ENCODE measurements at regions not wholly inside any gene's neighbourhood (a gene's known extent, or its start where the extent isn't known, plus 50 kb on each side); places are given as distances from the start of the nearest gene placed in this dataset.

- Histone ChIP-seq H3K9ac (ENCODE audit: control insufficient read depth, insufficient read depth, low read length) (no peak overlapping the region), H3K36me3 (ENCODE audit: control insufficient read depth in 2 of 2, insufficient read depth in 2 of 2, low read length in 1 of 2) (no peaks in the 10 kb centered on the region), H3K4me3 (no peak overlapping the region), H3K27ac (ENCODE audit: control insufficient read depth, insufficient read depth) (no peak overlapping the region), H2AFZ (ENCODE audit: control insufficient read depth, low read depth, low read length) (no peak overlapping the region), H3K4me1 (ENCODE audit: control insufficient read depth, insufficient read depth, low read length) (no peaks in the 10 kb centered on the region), H3K79me2 (ENCODE audit: control insufficient read depth, insufficient read depth, low read length) (no peaks in the 10 kb centered on the region), H3K27me3 (replicated peaks in 1 of 2; ENCODE audit: control insufficient read depth in 2 of 2, insufficient read depth in 2 of 2, low read length in 1 of 2) (no peaks in the 10 kb centered on the region), H4K20me1 (ENCODE audit: control insufficient read depth, insufficient read depth) (no peaks in the 10 kb centered on the region), H3K4me2 (ENCODE audit: control insufficient read depth, insufficient read depth) (no peak overlapping the region), H3K9me3 (replicated peaks; ENCODE audit: control insufficient read depth, insufficient read depth, low read length) (no peaks in the 10 kb centered on the region)
- in situ Hi-C loops (cut with MboI) = no loop called here
- ChIA-PET POLR2A (no interaction called here), CTCF (no interaction called here), RAD21 (ENCODE audit: unreplicated experiment) (no interaction called here), SMC1A (ENCODE audit: uncharacterized antibody, unreplicated experiment) (no interaction called here)
- intact Hi-C loops (cut with micrococcal nuclease; ENCODE audit: unreplicated experiment) = no loop called here
- no peak for FAIRE-seq
- ATAC-seq = no peak
- no TSS peak for BruUV-seq (replicated peaks)
- no peak for DNase-seq (ENCODE audit: low read depth, low spot score)
- TF ChIP-seq MTA3 (IDR thresholded peaks at IDR 0.05; ENCODE audit: borderline replicate concordance, low read length) (no peak), TAF1 (IDR thresholded peaks at IDR 0.05; ENCODE audit: borderline replicate concordance, low read depth, low read length) (no peak), ZNF24 (IDR thresholded peaks at IDR 0.05) (no peak), ZBTB40 (IDR thresholded peaks at IDR 0.05; ENCODE audit: borderline replicate concordance) (no peak), CBFB (IDR thresholded peaks at IDR 0.05; ENCODE audit: low read depth) (no peak), CEBPB (IDR thresholded peaks at IDR 0.05; ENCODE audit: borderline replicate concordance in 1 of 2, low read depth in 2 of 2, low read length in 2 of 2) (no peak), PKNOX1 (IDR thresholded peaks at IDR 0.05) (no peak), KLF5 (IDR thresholded peaks at IDR 0.05; ENCODE audit: partially characterized antibody) (no peak), CBX3 (IDR thresholded peaks at IDR 0.05; ENCODE audit: borderline replicate concordance, low read depth) (no peak), NR2C2 (IDR thresholded peaks at IDR 0.05; ENCODE audit: borderline replicate concordance, control insufficient read depth, insufficient read length, low read depth) (no peak)
Measured at GRCh38 chr18:33517950-33518349, 60.1 kb upstream of the ASXL3 start.
